KG1 (cell line): ENCODE measurements at regions not wholly inside any gene's neighbourhood (a gene's known extent, or its start where the extent isn't known, plus 50 kb on each side); places are given as distances from the start of the nearest gene placed in this dataset.

Experiments
- DNase-seq: peaks from one replicate; lab custom pipeline; 2025; lab: John Stamatoyannopoulos, UW

GRCh38 chr22:27292542-27293299 is 508.8 kb downstream of the MN1 start:
- DNase-seq: no peak

GRCh38 chr22:27293721-27294445 is 507.7 kb downstream of the MN1 start:
- no peak for DNase-seq

- DNase-seq: no peak
These were observed 506.5 kb downstream of the MN1 start for GRCh38 chr22:27295040-27295439.

GRCh38 chr22:27295605-27296004 is 506.0 kb downstream of the MN1 start:
- DNase-seq: no peak

- DNase-seq: no peak
These were observed 505.4 kb downstream of the MN1 start for GRCh38 chr22:27296091-27296675.

- no peak for DNase-seq
These were observed 504.4 kb downstream of the MN1 start for GRCh38 chr22:27297125-27297524.

- no peak for DNase-seq
These were observed 503.2 kb downstream of the MN1 start for GRCh38 chr22:27298332-27298731.

GRCh38 chr22:27298742-27299141 is 502.8 kb downstream of the MN1 start:
- no peak for DNase-seq

GRCh38 chr22:27299181-27300085 is 502.1 kb downstream of the MN1 start:
- no peak for DNase-seq

- DNase-seq: no peak
These were observed 500.8 kb downstream of the MN1 start for GRCh38 chr22:27300536-27301285.

GRCh38 chr22:27302501-27302900 is 499.1 kb downstream of the MN1 start:
- DNase-seq: no peak

- DNase-seq: no peak
These were observed 497.8 kb downstream of the MN1 start for GRCh38 chr22:27303718-27304117.

- DNase-seq: no peak
These were observed 494.8 kb downstream of the MN1 start for GRCh38 chr22:27306771-27307170.

GRCh38 chr22:27307545-27308247 is 493.9 kb downstream of the MN1 start:
- DNase-seq: no peak

- DNase-seq: no peak
These were observed 493.0 kb downstream of the MN1 start for GRCh38 chr22:27308513-27308912.

- no peak for DNase-seq
These were observed 491.9 kb downstream of the MN1 start for GRCh38 chr22:27309697-27310096.

- DNase-seq: no peak
These were observed 490.4 kb downstream of the MN1 start for GRCh38 chr22:27310966-27311697.

- DNase-seq: no peak
These were observed 489.6 kb downstream of the MN1 start for GRCh38 chr22:27311698-27312550.

- DNase-seq: no peak
These were observed 489.0 kb downstream of the MN1 start for GRCh38 chr22:27312565-27312964.
